ENCODE measurements at regions not wholly inside any gene's neighbourhood (a gene's known extent, or its start where the extent isn't known, plus 50 kb on each side); places are given as distances from the start of the nearest gene placed in this dataset.

DNA sequence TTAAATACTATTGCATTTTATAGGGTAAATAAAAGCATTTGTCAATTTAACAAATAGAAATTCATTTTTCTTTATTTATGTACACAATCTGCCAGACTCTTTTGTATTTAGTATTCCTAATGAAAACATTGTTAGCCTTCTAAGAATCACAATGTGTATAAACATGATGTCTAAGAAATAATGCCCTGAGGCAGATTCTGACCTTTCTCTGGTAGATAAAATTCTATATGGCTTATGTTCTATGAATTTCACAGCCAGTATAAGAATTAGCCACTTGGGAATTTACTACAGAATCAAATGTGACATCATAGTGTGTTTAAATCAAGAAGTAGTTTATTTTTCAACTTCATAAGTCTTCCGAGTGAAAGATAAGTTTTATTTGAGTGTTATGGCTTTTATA lies 457.4 kb downstream of the ZIC1 start:
- DNase-seq, result no peak

DNA sequence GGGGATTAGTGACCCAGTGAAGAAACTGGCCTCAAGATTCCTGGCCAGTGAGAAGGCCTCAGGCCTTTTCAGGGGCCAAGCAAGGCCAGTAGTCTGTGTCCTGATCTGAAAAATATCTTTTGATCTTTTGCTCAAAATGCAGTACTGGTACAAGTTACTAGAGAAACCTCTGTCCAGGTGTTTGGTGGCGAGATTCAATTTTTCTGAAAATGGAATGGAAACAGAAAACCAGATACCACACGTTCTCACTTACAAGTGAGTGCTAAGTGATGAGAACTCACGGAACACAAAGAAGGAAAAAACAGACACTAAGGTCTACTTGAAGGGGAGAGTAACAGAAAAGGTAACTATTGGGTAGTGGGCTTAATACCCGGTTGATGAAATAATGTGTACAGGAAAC lies 463.4 kb downstream of the ZIC1 start:
- no peak for DNase-seq

DNA sequence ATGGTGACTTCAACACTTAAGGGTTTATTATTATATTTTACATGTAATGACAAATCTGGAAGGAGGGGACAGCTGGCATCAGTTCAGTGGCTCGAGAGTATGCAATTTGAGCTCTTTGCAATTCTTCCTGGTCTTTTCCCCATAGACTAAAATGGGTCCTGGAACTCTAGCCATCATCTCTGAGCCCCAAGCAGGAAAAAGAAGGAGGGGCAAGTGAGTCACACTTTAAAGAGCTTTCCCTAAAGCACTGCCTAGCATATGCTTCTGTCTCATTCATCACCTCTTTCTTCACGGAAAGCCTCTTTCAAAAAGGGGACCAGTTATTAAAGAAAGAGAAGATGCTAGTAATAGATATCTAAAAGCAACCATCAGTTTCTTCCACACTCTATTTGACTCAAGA lies 466.3 kb downstream of the ZIC1 start:
- no peak for DNase-seq

DNA sequence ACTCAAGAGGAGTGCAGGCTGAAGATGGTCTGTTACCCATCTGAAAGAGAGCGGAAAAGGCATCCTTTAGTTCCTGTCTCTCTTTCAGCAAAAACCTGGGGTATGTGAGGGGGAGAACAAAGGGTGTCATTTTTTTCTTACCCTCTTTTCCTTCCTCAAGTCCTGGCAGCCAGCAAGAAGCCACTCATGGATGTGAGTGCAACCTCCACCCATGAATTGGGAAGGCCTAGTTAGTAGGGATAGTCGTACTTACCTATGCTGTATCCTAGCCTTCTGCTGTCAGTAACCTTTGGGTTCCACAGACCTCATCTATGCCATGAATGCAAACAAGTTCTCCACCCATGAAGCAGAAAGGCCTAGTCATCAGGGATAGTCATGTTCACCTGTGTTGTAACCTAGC lies 472.8 kb downstream of the ZIC1 start:
- DNase-seq, result no peak

DNA sequence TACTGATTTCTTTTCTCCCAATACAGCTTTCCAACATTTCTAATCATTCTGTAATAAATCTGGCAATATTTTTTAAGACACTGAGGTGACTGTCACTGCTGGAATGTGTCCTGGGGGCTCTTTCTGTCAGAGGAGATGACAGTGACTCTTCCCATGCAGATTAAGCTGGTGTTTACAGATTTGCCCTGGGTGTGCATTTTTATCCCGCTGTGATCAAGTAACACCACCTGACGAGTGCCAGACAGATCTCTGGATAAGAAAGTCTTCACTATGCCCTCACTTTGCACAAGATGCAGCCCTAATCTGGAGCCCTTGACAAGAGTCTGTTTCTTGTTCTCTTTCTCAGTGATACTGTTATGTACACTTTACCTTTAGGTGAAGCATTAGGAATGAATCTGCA lies 477.7 kb downstream of the ZIC1 start:
- DNase-seq, result no peak

DNA sequence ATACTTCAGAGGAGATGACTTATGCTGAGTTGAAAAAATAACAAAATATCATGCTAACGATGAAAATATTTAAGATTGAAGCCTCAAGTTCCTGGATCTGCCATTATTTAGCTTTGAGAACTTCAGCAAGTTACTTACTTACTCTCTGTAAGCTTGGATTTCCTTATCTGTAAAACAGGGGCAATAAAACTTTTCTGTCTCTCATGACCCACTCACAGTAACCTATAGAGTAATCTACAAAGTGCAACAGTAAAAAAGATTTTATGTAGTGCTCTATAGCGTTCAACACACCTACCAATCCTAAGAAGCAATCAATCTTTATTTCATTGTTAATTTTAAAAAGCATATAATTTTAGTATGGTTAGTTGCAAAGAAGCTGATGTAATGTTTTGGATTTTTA lies 478.6 kb downstream of the ZIC1 start:
- no peak for DNase-seq

DNA sequence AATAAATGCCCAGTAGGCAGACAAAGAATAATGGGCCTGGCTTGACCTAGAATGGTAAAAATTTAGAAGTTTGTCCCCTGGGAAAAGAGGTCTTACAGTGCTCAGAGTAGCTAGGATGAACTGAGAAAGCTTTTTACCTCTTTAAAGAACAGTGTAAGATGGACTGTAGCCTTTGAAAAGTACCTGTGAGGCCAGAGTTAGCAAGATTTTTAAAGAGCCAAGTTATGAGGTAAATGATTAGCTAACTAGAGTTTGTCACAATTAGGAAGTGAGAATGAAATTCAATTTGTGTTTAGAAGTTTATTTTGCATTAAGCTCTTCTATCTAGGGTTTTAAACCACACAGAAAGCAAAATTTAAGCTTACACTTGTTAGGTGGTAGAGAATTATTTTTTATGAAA lies 480.9 kb downstream of the ZIC1 start:
- DNase-seq, result no peak

DNA sequence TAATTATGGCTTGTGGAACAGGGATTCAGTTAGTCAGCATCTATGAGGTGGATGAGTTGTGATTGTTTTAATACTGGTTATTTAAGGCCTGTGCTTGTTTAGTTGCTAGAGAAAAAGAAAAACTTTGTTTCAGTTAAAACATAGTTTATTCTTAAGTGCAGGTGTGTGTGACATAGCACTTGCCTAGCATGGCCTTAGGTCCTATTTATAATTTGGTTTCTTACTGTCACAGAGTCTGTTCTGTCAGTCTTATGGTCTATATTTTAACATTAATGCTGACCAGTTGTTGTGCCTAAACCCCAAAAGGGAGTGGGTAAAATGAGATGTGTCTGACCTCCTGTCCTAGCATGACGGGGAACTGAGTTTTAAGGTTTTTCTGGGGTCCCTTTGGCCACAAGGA lies 486.3 kb downstream of the ZIC1 start:
- no peak for DNase-seq

DNA sequence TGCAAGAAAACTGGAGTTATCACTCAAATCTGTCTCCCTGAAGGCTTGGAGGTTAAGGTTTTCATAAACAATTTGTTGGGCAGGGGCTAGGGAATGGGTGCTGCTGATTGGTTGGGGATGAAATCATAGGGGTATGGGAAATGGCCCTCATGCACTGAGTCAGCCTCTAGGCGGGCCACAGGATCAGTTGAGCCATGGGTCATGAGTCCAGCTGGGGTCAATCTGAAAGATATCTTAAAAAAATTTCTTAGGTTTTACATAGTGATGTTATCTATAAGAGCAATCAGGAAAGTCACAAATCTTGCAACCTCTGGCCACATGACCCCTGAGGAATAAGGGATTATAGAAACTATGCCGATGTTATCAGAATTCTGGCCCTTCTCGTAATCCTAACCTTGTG lies 491.7 kb downstream of the ZIC1 start:
- no peak for DNase-seq

DNA sequence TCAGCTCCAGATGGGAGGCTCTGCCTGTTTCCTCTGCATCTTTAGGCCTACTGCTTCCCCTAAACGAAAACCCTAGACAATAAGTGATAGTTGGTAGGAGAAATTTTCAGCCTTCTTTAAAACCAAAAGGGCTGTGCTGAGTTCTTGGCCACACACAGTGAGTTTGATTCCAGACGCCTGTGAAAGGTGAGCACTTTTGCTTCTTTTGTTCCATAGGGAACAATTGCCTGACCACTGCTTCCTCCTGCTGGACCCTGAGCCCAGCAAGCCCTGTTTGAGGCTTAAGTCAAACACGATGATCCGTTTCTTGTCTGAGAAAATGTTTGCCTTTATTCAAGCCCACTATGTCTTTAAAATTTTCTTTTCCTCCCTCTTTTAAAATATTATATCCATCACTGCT lies 493.9 kb downstream of the ZIC1 start:
- no peak for DNase-seq

DNA sequence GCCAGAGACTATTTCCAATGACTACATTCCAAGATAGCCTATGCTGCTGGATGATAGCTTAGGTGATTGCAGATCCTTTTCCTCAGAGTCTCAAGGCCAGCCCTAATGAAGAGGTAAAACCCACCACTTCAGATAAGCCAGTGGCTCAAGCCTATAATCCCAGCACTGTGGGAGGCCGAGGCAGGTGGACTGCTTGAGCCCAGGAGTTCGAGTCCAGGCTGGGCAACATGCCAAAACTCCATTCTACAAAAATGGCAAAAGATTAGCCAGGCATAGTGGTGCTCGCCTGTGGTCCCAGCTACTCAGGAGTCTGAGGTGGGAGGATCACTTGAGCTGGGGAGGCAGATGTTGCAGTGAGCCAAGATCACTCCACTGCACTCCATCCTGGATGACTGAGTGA lies 495.3 kb downstream of the ZIC1 start:
- DNase-seq, result no peak

DNA sequence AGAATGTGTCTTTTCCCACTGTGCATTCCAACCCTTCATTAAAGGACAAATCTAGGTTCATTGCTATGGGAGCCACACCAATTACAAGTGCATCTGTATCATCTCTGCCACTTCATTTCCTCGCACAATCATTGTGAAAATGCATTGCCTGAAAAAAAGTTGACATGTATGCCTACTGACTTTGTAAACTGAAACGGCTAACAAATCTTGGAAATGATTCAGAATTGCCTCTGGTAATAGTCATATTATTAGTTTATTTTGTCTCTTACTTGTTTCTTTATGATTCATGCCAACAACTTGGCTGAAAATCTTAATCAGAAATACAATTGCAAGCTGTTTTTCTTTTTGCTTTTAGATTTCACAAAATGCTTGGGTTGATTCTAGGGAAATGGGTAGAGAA lies 497.1 kb downstream of the ZIC1 start:
- DNase-seq, result no peak

DNA sequence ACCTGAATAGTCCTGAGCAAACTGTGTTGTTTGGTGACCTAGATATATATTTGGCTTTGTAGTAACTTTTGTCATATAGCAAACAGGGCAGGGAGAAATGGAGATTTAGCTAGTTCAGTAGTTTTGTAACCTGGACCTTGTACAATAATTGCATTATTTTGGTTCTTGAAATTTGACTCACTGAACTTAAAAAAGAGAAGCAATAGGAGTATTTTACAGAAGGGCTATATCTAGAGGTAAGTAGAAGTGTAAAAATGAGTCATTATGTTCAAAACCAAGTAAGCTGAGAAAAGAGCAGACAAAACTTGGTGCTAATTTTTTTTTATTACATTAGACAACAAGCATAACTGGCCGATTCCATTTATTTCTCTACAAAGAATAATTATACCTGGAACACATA lies 505.4 kb downstream of the ZIC1 start:
- DNase-seq, result no peak

DNA sequence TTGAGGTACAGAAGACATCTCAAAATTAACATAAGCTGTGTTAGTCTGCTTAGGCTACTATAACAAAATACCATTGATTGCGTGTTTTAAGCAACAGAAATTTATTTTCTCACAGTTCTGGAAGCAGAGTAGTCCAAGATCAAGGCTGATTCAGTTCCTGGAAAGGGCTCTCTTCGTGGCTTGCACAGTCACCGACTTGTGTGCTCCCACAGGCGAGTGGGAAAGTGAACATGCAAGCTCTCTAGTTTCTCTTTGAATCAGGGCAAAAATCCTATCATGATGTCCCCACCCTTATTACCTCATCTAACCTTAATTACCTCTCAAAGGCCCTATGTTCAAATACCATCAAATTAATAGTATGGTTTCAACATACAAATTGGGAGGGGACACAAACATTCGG lies 505.9 kb downstream of the ZIC1 start:
- no peak for DNase-seq

DNA sequence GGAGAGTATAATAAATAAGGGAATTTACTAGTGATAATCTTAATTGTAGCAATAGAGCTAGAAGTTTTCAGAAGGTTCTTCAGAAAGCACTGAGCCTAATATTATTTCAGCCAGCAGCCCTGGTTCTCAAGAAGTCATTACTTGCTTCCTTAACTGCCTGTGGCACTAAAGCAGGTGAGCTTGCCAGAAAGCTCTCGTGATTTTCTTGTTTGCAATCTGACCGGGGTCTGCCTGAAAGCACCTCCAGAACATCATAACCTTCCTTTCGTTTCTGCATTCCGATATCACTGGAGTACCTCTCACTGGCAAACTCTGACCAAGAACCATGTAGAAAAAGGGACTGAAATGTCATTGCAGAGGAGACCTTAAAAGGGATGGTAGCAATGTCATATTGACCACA lies 510.3 kb downstream of the ZIC1 start:
- no peak for DNase-seq

DNA sequence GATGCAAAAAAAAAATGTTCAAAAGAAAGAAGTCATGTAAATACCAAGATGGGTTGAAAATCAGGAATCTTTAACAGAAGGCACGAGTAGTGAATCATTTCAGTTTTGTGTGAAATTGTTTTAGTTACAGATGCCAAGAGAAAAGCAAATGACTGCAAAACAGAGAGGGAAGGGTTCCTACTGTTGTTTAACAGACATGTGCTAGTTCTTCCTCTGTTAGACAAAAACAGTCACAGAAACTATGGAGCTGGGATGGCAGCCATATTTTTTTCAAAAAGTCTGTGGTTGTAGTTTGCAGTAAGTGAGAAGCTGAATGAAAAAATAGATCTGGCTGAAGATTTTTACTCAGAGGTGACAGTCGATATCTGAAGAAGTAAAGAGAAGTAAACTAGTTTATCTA lies 511.9 kb downstream of the ZIC1 start:
- DNase-seq, result no peak

DNA sequence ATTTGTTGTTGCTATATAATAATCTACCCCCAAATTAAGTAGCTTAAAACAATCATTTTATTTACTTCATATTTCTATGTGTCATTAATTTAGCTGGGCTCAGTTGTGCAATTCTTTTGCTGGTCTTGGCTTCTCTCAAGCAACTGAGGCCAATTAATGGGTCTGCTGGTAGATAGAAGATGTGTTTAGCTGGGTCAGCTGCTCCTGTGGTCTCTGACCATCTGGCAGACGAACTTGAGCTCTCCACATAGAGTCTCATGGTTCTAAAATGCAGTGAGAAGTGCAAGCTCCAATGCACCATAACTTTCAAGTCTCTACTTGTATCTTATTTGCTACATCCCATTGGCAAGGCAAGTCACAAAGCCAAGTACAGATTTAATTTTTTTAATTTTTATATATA lies 515.6 kb downstream of the ZIC1 start:
- DNase-seq, result no peak

DNA sequence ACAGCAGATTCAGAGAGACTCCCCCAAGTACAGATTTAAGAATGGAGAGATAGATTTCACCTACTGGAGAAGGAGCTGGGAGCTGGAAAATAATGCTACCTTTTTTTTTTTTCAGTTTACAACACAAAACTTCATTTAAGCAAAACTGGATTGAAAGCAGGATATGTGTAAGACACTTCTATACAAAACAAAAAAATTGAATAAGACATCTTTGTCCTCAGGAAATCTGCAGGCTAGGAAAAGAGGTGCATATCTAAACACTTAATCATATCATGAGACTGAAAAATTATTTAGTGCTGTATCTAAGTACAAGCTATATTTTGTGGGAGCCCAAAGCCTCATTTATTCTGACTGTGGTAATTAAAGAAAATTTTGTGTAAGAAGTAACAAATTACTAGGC lies 516.1 kb downstream of the ZIC1 start:
- no peak for DNase-seq

DNA sequence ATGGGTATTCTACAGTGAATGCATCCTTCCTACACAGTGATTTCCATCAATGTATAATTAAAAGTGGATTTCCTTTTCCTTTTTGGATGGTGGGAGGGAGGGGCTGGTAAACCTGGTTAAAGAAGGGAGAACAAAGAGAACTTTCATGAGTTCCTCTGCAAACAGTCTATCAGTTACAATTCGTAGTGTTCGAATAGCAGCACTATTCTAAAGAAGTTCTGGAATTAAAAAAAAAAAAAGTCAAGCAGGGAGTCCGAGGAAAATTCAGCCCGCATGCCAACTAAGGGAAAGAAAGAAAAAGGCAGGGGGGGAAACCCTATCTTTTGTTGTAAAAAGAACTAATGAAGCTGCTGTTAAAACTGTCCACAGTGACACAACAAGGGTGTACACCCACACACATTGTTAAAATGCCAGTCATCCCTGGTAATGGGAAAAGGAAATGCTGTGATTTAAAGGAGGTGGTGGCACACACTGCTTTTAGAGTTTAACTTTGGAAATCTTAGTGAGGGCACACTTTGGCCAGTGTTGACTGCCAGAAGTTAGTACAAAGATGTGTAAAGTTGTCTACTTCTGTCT lies 521.2 kb downstream of the ZIC1 start:
- no peak for DNase-seq

DNA sequence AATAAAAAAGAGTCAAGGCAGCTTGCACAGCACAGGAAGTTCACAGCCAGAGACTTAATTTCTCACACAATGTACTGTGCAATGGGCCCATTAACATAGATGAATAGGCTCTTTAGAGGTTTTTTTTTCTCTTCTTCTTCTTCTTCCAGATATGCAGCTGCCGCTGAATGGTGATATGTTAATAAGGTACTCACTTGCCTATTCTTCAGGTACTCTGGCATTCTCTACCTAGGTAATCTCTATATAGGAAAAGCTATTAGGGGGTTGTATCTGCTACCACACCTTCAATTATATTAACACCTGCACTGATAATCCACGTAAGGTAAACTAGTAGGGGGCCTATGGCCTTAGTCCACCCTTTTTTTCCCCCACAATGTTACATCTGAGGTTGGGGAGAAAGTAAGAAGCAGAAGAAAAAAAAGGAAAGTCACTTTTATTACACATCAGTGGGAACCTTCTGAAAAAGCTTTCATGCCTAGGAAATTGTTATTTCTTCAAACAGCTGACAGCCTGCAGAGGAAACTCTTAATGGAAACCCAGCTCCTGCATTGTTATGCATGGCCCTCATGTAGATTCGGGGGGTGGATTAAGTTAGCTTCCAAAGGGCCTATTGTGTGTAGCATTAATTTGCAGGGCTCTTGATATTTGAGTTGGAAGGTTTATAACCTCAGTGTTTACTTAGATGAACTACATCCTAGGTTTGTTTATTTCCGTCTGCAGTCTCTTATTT lies 525.5 kb downstream of the ZIC1 start:
- peak in 1 of 2 experiments; percentile 50 for DNase-seq

DNA sequence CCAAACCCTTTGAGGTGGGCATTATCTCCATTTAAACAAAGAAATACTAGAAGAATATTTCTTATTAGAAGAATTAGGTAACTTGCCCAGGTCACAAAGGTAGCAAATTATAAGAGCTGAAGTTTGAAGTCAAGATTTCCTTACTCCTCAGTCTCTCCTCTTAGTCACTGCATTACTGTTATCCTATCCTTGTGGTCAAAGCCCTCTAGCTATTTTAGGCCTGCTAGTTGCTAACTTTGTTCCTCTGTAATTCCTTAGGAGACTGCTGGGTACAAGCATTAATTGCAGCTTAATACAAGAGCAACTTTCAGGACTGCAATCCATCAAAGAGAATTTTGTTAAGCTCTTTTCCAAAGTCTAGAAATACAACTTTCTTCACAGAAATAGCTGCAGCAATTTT lies 528.2 kb downstream of the ZIC1 start:
- DNase-seq, result no peak

DNA sequence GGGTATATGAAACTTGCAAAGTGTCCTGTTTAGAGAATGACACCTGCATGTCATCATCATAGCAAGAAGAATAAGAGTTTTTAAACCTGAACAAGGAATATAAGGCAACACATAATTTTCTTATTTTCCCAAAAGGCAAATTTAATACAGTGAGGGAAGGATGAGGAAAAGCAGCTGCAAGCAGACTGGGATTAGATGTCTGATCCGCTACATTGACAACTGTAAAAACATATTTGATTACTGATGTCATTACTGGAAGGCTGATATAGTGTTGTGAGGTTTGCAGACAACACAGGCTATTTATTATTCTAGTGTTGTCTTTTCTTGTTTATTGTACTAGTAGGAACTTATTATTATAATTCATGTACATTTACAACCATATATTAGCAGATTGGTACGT lies 528.7 kb downstream of the ZIC1 start:
- DNase-seq, result no peak

DNA sequence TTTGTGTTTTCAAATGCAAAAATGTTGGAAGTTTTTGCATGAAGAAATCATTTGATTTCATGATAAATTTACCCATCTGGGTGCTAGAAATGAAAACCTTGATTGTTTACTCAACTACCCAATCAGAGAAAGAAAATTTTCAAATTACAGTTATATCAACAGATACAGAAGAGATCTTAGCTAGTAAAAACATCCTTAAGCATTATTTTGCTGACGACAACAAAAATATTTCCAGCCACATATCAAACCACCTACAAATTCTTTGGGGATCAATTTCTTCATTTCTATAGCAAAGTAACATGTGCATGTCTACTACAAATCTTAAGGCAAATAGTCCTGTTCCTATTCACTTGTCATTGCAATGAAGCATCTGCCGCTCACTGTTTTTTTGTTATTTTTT lies 530.3 kb downstream of the ZIC1 start:
- no peak for DNase-seq

DNA sequence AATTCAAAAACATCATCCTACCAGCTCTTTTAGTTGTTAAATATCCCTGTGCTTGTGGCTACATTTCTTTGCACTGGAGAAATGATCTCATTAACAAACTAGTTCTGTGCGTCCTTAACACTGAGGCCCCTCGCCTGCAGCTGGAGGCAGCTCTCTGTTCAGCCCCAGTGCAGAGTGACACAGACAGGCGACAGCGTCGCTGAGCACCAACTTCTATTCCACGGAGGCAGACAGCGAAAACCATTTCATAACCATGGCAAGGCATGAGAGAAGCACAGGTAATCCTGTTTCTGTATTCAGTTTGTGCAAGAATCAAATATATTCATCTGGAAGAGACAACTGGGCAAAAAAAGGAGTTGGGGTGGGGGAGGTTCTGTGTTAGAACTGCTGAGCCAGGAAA lies 530.7 kb downstream of the ZIC1 start:
- DNase-seq, result no peak
